DOHH2 (cell line): ENCODE measurements at regions not wholly inside any gene's neighbourhood (a gene's known extent, or its start where the extent isn't known, plus 50 kb on each side); places are given as distances from the start of the nearest gene placed in this dataset.

ENCODE experiments used
- H3F3A ChIP-seq: fragments of 200-600 bp; sonication (generic), shearing (Covaris generic); 2 replicates; pipeline ENCODE4 v1.6.0; 2016; ENCODE audit warnings: antibody characterized with exemption, mild to moderate bottlenecking; ENCODE audit not compliant: control insufficient read depth, insufficient read depth
- H3K27ac ChIP-seq: fragments of 200-600 bp; sonication (generic); 2 replicates; pipeline ENCODE4 v1.5.1; 2014; ENCODE audit warnings: low read depth, mild to moderate bottlenecking, low read length, moderate library complexity
- H3K27me3 ChIP-seq: fragments of 200-600 bp; sonication (generic); 2 replicates; pipeline ENCODE4 v1.6.1; 2014; ENCODE audit warnings: mild to moderate bottlenecking, low read length, mixed read lengths; ENCODE audit not compliant: control insufficient read depth
- H3K36me3 ChIP-seq: fragments of 200-600 bp; sonication (generic); 2 replicates; pipeline ENCODE4 v1.6.1; 2014; ENCODE audit warnings: mild to moderate bottlenecking, low read length, moderate library complexity, mixed read lengths; ENCODE audit not compliant: control insufficient read depth
- H3K4me1 ChIP-seq: fragments of 200-600 bp; sonication (generic); 2 replicates; pipeline ENCODE4 v1.6.1; 2014; ENCODE audit warnings: mild to moderate bottlenecking, low read length, mixed read lengths; ENCODE audit not compliant: control insufficient read depth
- H3K4me2 ChIP-seq: fragments of 200-600 bp; sonication (generic); 2 replicates; pipeline ENCODE4 v1.6.0; 2014; ENCODE audit warnings: mild to moderate bottlenecking, low read length, moderate library complexity
- H3K4me3 ChIP-seq: fragments of 200-600 bp; sonication (generic); 2 replicates; pipeline ENCODE4 v1.5.1; 2014; ENCODE audit warnings: mild to moderate bottlenecking, low read length, mixed read lengths
- H3K79me2 ChIP-seq: fragments of 200-600 bp; sonication (generic); 2 replicates; pipeline ENCODE4 v1.6.1; 2014; ENCODE audit warnings: mild to moderate bottlenecking, low read length, mixed read lengths; ENCODE audit not compliant: control insufficient read depth
- H3K9me2 ChIP-seq: fragments of 200-600 bp; sonication (generic); replicated peaks from 2 replicates; pipeline ENCODE4 v1.6.1; 2014; ENCODE audit warnings: mild to moderate bottlenecking, low read length, mixed read lengths; ENCODE audit not compliant: control insufficient read depth
- H3K9me3 ChIP-seq: fragments of 200-600 bp; sonication (generic); 2 replicates; pipeline ENCODE4 v1.6.1; 2014; ENCODE audit warnings: antibody characterized with exemption, low read length, mixed read lengths; ENCODE audit not compliant: control insufficient read depth, insufficient read depth
- H4K20me1 ChIP-seq: fragments of 200-600 bp; sonication (generic); 2 replicates; pipeline ENCODE4 v1.6.0; 2014; ENCODE audit warnings: low read depth, mild to moderate bottlenecking, antibody characterized with exemption, low read length, moderate library complexity; ENCODE audit not compliant: control insufficient read depth, insufficient read depth
- EZH2phosphoT487 ChIP-seq: fragments of 200-600 bp; sonication (generic); IDR thresholded peaks from 2 replicates; pipeline ENCODE4 v1.6.1; 2017; ENCODE audit warnings: borderline replicate concordance, mild to moderate bottlenecking, antibody characterized with exemption, low read length, moderate library complexity, mixed read lengths
- TF ChIP-seq, protein P1 (sequence below): fragments of 200-600 bp; sonication (generic); IDR thresholded peaks from one replicate; pipeline ENCODE4 v1.5.1; 2014; ENCODE audit warnings: antibody characterized with exemption, mild to moderate bottlenecking, low read depth, low read length; ENCODE audit not compliant: poor library complexity, severe bottlenecking

- Histone ChIP-seq H3K27me3 (no peaks in the 10 kb centered on the region), H3K27ac (no peak overlapping the region), H3K4me1 (no peaks in the 10 kb centered on the region), H3K79me2 (no peaks in the 10 kb centered on the region), H3K4me3 (no peak overlapping the region), H3K9me3 (no peaks in the 10 kb centered on the region), H3K9me2 (no peaks in the 10 kb centered on the region), H3F3A (no peaks in the 10 kb centered on the region), H3K36me3 (no peaks in the 10 kb centered on the region), H4K20me1 (no peaks in the 10 kb centered on the region), H3K4me2 (no peak overlapping the region)
- TF ChIP-seq, protein P1, sequence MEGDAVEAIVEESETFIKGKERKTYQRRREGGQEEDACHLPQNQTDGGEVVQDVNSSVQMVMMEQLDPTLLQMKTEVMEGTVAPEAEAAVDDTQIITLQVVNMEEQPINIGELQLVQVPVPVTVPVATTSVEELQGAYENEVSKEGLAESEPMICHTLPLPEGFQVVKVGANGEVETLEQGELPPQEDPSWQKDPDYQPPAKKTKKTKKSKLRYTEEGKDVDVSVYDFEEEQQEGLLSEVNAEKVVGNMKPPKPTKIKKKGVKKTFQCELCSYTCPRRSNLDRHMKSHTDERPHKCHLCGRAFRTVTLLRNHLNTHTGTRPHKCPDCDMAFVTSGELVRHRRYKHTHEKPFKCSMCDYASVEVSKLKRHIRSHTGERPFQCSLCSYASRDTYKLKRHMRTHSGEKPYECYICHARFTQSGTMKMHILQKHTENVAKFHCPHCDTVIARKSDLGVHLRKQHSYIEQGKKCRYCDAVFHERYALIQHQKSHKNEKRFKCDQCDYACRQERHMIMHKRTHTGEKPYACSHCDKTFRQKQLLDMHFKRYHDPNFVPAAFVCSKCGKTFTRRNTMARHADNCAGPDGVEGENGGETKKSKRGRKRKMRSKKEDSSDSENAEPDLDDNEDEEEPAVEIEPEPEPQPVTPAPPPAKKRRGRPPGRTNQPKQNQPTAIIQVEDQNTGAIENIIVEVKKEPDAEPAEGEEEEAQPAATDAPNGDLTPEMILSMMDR, result no peak
- no peak for TF ChIP-seq EZH2phosphoT487
Observed at GRCh38 chr5:74055486-74056106, 429.6 kb downstream of the ARHGEF28 start.

GRCh38 chr5:74054641-74055421 is 428.8 kb downstream of the ARHGEF28 start:
- Histone ChIP-seq H3K4me1 (no peaks in the 10 kb centered on the region), H3K9me3 (no peaks in the 10 kb centered on the region), H3K79me2 (no peaks in the 10 kb centered on the region), H3K27ac (no peak overlapping the region), H3F3A (no peaks in the 10 kb centered on the region), H3K4me3 (no peak overlapping the region), H3K27me3 (no peaks in the 10 kb centered on the region), H3K4me2 (no peak overlapping the region), H3K36me3 (no peaks in the 10 kb centered on the region), H4K20me1 (no peaks in the 10 kb centered on the region), H3K9me2 (no peaks in the 10 kb centered on the region)
- TF ChIP-seq EZH2phosphoT487, result no peak
- TF ChIP-seq, protein P1, result no peak

- Histone ChIP-seq H3K4me1 (no peaks in the 10 kb centered on the region), H3K4me2 (no peak overlapping the region), H3K9me3 (no peaks in the 10 kb centered on the region), H4K20me1 (no peaks in the 10 kb centered on the region), H3F3A (no peaks in the 10 kb centered on the region), H3K9me2 (no peaks in the 10 kb centered on the region), H3K4me3 (no peak overlapping the region), H3K36me3 (no peaks in the 10 kb centered on the region), H3K27me3 (no peaks in the 10 kb centered on the region), H3K79me2 (no peaks in the 10 kb centered on the region), H3K27ac (no peak overlapping the region)
- TF ChIP-seq, protein P1, result no peak
- no peak for TF ChIP-seq EZH2phosphoT487
Observed at GRCh38 chr5:74054139-74054538, 428.1 kb downstream of the ARHGEF28 start.
